IPS-18a (cell line): ENCODE measurements at regions not wholly inside any gene's neighbourhood (a gene's known extent, or its start where the extent isn't known, plus 50 kb on each side); places are given as distances from the start of the nearest gene placed in this dataset.

ENCODE experiments used
- H3K27ac ChIP-seq: one replicate; pipeline ENCODE4 v1.5.1; 2013; ENCODE audit warnings: low read length
- H3K27me3 ChIP-seq: one replicate; pipeline ENCODE4 v1.6.1; 2013; ENCODE audit warnings: mild to moderate bottlenecking, low read length; ENCODE audit not compliant: control insufficient read depth, insufficient read depth
- H3K36me3 ChIP-seq: one replicate; pipeline ENCODE4 v1.6.1; 2013; ENCODE audit warnings: low read depth, low read length; ENCODE audit not compliant: control insufficient read depth
- H3K4me1 ChIP-seq: one replicate; pipeline ENCODE4 v1.6.1; 2013; ENCODE audit warnings: low read depth, low read length; ENCODE audit not compliant: control insufficient read depth
- H3K4me3 ChIP-seq: one replicate; pipeline ENCODE4 v1.5.1; 2013; ENCODE audit warnings: low read length
- H3K9ac ChIP-seq: one replicate; pipeline ENCODE4 v1.6.1; 2013; ENCODE audit warnings: mild to moderate bottlenecking, low read length, moderate library complexity
- H3K9me3 ChIP-seq: one replicate; pipeline ENCODE4 v1.6.1; 2013; ENCODE audit warnings: low read depth, low read length; ENCODE audit not compliant: control insufficient read depth

DNA sequence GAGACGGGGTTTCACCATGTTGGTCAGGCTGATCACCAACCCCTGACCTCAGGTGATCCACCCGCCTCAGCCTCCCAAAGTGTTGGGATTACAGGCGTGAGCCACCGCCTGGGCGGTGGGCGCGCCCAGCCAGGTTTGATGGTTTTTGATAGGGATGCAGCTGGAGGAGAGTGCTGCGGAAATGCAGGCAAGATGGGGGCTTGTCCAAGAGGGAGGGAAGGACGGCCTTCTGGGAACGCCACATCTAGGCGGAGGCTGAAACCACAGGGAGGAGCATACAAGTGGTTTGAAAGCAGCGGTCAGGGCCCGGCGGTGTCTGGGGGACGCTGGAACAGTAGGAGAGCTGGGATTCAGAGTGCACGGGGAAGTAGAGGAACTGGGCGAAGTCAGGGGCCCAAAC, 134.6 kb downstream of the VRK1 start:
- no peaks in the 10 kb centered on the region for H3K9me3 ChIP-seq
- no peak overlapping the region for H3K9ac ChIP-seq
- no peaks in the 10 kb centered on the region for H3K4me1 ChIP-seq
- no peaks in the 10 kb centered on the region for H3K36me3 ChIP-seq
- no peaks in the 10 kb centered on the region for H3K27me3 ChIP-seq
- no peak overlapping the region for H3K4me3 ChIP-seq
- H3K27ac ChIP-seq: no peak overlapping the region

DNA sequence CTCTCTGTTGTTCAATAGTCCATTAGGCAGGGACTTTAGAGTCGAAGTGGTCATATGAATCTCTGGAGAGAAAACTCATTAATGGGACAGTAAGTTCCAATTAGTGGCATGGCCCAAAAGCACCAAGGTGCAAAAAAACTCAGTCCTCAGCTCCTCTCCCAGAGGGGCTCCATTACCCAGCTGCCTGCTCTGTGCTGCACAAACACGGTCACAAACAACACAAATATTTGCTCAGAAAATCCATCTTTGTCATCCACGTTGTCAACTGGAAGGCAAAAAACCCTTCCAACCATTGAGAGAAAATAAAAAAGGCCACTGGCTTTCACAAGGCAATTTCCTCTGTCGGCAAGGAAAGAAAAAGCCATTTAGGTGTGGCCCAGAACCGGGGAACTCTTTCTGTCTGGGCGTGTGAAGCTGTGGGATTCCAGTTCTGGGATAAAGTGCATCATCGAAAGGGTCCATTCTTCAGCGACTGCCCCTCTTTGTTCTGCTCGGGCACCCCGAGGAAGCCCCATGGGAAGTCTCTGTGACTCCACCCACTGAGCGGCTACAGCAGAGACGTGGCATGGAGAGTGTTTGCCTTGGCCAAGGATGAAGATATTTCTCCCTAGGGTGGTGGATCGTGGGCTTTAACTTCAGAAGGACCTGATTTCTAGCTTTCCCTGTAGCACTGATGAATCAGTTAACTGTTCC, 137.6 kb downstream of the VRK1 start:
- Histone ChIP-seq H3K36me3 (no peaks in the 10 kb centered on the region), H3K27ac (no peak overlapping the region), H3K4me1 (no peaks in the 10 kb centered on the region), H3K4me3 (no peak overlapping the region), H3K9me3 (no peaks in the 10 kb centered on the region), H3K9ac (no peak overlapping the region), H3K27me3 (no peaks in the 10 kb centered on the region)

DNA sequence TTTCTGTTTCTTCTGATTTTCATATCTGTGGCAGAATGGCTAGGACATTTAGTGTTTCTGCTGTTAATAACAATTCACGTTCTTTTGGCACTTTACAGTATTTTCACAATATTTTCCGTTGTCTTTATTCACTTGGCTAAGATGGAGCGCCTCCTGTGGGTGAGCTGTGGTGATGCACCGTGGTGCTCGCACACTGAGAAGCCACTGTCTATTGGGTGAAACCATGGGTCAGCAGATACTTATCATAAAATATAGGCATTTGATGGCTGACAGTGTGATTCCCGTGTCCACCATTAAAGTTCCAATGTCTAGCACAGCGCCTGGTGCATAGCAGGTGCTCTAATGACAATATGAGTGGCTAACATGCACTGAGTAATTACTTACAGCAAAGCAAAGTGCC, 141.8 kb downstream of the VRK1 start:
- no peaks in the 10 kb centered on the region for H3K4me1 ChIP-seq
- no peak overlapping the region for H3K4me3 ChIP-seq
- H3K27ac ChIP-seq: no peak overlapping the region
- no peaks in the 10 kb centered on the region for H3K27me3 ChIP-seq
- H3K9ac ChIP-seq: no peak overlapping the region
- H3K36me3 ChIP-seq: no peaks in the 10 kb centered on the region
- H3K9me3 ChIP-seq: no peaks in the 10 kb centered on the region

DNA sequence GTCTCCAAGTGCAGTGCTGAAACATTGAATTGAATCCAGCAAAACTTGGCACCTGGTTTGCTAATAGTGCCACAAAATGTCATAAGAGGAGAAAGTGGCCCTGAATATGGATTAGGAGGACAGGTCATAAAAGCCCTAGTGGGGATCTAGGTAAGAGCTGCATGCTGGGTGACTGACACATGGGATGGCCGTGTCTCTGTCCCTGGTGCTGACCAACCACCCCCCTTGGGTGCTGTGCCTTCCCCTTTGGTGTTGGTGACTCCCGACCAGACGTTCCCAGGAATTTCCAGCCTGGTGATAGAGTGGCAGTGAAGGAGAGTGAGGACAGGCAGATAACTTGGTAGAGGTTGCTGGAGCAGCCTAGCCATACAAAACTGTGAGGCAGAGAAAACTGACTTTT, 142.8 kb downstream of the VRK1 start:
- H3K9me3 ChIP-seq: no peaks in the 10 kb centered on the region
- no peaks in the 10 kb centered on the region for H3K27me3 ChIP-seq
- no peak overlapping the region for H3K9ac ChIP-seq
- no peak overlapping the region for H3K4me3 ChIP-seq
- H3K4me1 ChIP-seq: no peaks in the 10 kb centered on the region
- H3K27ac ChIP-seq: no peak overlapping the region
- no peaks in the 10 kb centered on the region for H3K36me3 ChIP-seq

DNA sequence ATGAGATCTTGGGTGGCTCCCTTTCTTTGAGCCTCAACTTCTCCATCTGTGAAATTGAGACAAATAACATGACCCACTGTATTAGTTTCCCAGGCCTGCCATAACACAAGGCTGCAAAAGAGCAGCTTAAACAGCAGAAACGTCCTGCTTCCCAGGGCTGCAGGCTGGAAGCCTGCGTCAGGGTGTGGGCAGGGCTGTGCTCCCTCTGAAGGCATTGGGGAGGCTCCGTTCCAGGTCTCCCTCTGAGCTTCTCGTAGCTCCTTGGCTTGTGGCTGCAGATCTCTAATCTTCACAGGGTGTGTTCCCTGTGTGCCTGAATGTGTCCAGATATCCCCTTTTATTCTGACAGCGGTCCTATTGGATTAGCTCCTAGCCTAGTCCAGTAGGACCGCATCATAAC, 147.1 kb downstream of the VRK1 start:
- Histone ChIP-seq H3K36me3 (no peaks in the 10 kb centered on the region), H3K4me3 (no peak overlapping the region), H3K4me1 (no peaks in the 10 kb centered on the region), H3K9ac (no peak overlapping the region), H3K27ac (no peak overlapping the region), H3K27me3 (no peaks in the 10 kb centered on the region), H3K9me3 (no peaks in the 10 kb centered on the region)

DNA sequence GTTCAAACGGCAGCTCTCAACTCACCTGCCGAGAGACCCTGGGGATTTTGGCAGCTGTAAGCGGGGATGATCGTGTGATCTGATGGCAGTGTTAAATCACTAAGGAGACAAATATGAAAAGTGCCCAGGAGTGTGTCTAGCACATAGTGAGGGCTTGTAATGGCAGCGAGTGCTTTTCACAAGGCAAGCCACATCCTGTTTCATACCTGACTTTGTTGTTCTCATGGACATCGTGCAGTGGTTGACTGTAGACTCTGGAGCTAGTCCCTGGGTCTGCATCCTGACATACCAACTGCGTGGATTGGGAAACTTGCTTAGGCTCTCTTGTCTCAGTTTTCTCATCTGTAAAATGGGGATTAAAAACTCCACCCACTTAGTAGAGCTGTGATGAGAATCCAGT, 148.5 kb downstream of the VRK1 start:
- Histone ChIP-seq H3K4me3 (no peak overlapping the region), H3K36me3 (no peaks in the 10 kb centered on the region), H3K9ac (no peak overlapping the region), H3K27ac (no peak overlapping the region), H3K27me3 (no peaks in the 10 kb centered on the region), H3K9me3 (no peaks in the 10 kb centered on the region), H3K4me1 (no peaks in the 10 kb centered on the region)

DNA sequence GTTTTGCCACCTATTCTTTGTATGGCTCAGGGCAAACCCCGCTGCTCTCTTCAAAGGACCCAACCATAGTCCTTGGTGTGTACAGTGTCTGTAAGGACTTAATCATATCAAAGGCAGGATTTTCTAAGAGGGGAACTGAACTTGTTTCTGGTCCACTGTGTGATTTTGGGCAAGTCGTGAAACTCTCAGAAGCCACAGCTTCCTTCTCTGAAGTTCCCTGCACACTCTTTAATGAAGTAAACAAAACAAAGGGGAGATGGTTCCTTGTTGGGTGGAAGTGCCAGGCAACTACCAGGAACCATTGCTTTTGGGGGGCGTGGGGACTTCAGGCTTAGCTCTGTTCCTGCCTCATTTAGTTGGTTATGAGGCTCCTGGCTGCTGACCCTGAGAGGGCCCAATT, 152.4 kb downstream of the VRK1 start:
- Histone ChIP-seq H3K4me3 (no peak overlapping the region), H3K27me3 (no peaks in the 10 kb centered on the region), H3K9ac (no peak overlapping the region), H3K4me1 (no peaks in the 10 kb centered on the region), H3K27ac (no peak overlapping the region), H3K36me3 (no peaks in the 10 kb centered on the region), H3K9me3 (no peaks in the 10 kb centered on the region)

DNA sequence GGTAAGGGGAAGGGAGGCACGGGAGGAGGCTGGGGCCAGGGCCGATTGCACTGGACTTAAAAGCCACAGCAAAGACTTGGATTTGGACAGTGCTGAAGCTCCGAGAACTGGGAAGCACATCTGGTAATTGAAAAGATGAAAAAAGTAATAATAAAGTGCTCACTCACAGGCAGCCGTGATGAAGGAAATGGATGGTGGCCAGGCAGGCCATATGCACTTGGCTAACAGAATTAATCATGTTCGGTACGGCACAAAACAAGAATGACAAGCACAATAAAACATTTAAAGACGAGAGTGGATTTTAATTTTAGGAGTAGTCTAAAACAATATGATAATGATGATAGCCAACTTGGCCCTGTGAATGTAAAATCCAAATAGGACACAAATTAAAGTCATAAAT, 154.3 kb downstream of the VRK1 start:
- H3K4me3 ChIP-seq: no peak overlapping the region
- H3K27ac ChIP-seq: no peak overlapping the region
- H3K9ac ChIP-seq: no peak overlapping the region
- no peaks in the 10 kb centered on the region for H3K4me1 ChIP-seq
- no peaks in the 10 kb centered on the region for H3K36me3 ChIP-seq
- no peaks in the 10 kb centered on the region for H3K9me3 ChIP-seq
- no peaks in the 10 kb centered on the region for H3K27me3 ChIP-seq

DNA sequence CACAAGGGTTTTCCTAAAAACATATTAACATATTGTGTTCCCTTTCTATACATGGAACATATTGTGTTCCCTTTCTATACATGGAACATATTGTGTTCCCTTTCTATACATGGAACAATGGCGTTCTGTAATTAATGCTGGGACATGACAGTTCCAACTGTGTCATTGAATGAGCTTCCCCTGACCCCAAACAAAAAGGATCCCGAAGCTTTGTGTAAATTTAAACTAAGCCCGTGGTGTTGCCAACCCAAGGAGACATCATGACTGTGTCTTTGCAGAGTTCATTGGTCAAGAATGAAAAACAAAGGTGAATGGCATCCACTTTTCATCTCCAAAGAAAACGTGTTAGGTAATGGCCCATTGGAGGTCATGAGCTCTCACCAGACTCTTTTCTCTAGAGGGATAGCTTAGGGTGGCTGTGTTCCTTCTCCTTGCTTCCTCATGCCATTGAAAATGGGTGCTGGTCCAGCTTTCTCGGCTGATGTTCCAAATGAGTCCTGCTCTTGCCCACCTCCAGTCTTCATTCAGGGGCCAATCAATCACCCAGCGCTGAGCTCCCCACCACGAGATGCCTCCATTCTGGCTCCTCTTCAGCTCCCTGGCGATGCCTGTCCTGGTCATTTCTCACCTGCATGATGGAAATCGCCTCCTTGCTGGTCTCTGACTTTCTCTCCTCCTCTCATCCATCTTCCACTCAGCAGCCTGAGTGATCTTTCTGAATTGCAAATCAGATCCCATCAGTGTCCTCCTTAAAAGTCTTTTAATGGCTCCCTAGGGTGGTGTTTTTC, 156.1 kb downstream of the VRK1 start:
- no peaks in the 10 kb centered on the region for H3K36me3 ChIP-seq
- H3K9me3 ChIP-seq: no peaks in the 10 kb centered on the region
- H3K27me3 ChIP-seq: no peaks in the 10 kb centered on the region
- H3K4me3 ChIP-seq: no peak overlapping the region
- no peak overlapping the region for H3K9ac ChIP-seq
- H3K4me1 ChIP-seq: no peaks in the 10 kb centered on the region
- no peak overlapping the region for H3K27ac ChIP-seq

DNA sequence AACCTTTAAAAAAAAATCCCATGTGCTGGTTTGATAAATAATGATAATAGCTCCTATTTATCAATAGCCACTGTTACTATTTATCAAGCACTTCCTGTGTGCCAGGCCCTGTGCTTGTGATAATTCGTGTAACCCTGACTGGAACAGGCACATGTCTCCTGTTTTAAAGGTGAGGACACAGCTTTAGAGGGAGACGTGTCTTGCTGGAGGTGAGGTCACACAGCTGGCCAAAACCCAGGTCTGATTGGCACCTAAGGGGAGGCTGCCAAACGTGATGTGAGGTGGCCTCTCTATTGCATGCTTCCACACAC, 156.6 kb downstream of the VRK1 start:
- no peaks in the 10 kb centered on the region for H3K4me1 ChIP-seq
- H3K36me3 ChIP-seq: no peaks in the 10 kb centered on the region
- H3K4me3 ChIP-seq: no peak overlapping the region
- H3K27ac ChIP-seq: no peak overlapping the region
- no peak overlapping the region for H3K9ac ChIP-seq
- no peaks in the 10 kb centered on the region for H3K9me3 ChIP-seq
- H3K27me3 ChIP-seq: no peaks in the 10 kb centered on the region

DNA sequence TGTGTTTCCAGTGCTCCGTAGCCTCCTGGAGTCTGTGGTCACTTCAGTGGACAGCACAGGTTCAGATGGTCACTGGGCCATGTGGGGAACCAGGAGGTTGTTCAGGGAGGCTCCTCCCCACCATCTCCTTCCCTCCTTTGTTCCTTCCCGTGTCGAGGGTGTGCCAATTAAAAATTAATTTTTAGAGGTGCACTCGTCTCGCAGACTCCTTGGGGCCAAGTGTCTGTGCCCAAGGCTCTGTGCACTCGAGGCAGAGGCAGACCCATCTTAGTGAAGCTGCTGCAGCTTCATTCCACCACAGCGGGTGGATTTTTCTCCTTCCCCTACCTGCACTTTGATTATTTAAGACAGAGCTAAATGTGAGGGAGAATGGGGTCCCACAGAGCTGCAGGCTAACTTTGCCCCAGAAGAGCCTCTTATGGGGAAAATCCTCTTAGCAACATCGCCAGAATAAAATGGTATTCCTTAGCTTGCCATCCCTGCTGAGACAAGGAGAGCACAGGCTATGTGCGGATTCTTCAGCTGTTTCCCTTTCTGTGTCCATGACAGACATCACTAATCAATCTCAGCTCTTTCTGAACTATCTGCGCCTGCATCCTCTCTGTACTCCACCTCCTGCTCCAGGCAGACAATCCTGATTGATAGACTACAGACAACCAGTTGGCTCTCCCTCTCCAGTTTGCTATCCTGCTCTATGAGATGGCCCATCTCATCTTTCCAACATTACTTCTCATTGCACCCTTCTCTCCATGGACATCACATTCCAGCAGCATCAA, 159.5 kb downstream of the VRK1 start:
- Histone ChIP-seq H3K36me3 (no peaks in the 10 kb centered on the region), H3K9ac (no peak overlapping the region), H3K27me3 (no peaks in the 10 kb centered on the region), H3K4me3 (no peak overlapping the region), H3K9me3 (no peaks in the 10 kb centered on the region), H3K27ac (no peak overlapping the region), H3K4me1 (no peaks in the 10 kb centered on the region)
